M059J (cell line): ENCODE measurements at regions not wholly inside any gene's neighbourhood (a gene's known extent, or its start where the extent isn't known, plus 50 kb on each side); places are given as distances from the start of the nearest gene placed in this dataset.
A peak's percentile ranks its signal among the peaks of the same experiment; 100 is the strongest.

Experiments used
- DNase-seq: peaks from one replicate; pipeline ENCODE4 v3.0.0-alpha.2; 2012; ENCODE audit warnings: low read depth

DNA sequence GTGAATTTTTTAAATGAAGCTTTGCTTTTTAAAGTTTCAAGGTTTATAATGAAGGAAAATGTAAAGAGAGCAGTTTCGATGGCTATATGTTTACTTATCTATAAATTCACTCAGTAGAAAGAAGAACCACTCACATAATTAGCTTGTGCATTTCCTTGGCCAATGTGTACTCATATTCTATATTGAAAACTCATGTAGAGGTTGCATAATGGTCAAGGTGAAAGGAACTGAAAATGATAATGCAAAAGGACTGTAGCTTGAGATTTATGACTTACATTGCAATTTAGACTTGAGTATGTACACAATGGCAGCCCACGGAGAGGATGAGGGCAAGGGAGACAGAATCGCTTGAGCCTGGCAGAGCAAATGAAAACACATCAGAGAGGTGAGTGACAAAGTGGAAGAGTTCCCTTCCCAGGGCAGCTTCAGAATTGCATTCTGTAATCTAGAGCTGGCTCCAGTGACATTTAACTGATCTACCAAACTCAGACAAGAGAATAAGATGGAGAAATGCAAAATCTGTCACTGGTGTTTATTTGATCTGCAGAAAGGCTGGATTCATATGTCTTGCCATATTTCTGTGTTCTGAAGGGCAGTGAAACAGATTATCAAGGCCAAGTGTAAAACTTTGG lies 191.8 kb downstream of the TMEM200A start:
- DNase-seq, result no peak

DNA sequence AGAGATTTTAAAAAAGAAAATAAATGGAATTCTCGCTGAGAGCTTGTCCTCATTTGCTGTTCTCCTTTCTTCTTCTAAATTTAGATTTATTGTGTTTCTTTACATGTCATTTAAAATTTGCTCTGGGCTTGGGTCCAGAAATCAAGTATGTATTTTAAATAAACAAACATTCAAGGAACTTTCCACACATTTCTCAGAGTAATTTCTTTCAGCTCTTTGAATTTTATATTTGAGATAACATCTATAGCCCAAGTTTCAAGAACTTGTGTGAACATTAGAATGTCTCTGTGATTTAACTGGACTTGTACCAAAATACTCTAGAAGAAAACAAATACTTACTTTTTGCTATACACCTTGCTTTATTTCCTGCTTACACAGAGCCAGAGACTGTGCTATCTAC lies 192.3 kb downstream of the TMEM200A start:
- DNase-seq, result no peak

DNA sequence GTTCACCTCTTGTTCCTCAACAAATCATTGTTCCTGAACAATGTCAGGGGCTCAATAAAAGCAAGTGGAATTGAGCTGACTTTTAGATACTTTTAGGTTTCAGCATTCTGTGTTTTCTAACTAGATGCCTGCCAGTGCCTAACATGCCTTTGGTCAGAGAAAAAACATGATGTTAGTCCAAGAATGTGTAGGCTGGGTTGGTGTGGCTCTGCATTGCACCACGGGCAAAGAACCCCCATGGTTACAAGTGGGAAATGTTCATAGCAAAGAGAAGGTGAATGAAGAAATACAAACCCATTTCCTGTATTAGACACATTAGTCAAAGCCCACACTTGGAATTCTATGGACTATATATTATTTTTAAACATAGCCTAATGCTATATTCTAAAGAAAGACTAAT lies 193.3 kb downstream of the TMEM200A start:
- DNase-seq, result no peak

- DNase-seq, result peak; percentile 74
These were observed 194.4 kb downstream of the TMEM200A start for GRCh38 chr6:130560231-130560630.

DNA sequence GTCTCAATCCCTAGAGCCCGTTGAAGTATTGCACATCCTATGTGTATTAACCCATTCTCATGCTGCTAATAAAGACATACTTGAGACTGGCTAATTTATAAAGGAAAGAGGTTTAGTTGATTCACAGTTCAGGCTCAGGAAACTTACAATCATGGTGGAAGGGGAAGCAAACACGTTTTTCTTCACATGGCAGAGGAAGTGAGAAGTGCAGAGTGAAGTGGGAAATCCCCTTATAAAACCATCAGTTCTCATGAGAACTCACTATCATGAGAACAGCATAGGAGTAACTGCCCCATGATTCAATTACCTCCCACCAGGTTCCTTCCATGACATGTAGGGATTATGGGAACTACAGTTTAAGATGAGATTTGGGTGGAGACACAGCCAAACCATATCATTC lies 195.3 kb downstream of the TMEM200A start:
- DNase-seq, result peak; percentile 43

DNA sequence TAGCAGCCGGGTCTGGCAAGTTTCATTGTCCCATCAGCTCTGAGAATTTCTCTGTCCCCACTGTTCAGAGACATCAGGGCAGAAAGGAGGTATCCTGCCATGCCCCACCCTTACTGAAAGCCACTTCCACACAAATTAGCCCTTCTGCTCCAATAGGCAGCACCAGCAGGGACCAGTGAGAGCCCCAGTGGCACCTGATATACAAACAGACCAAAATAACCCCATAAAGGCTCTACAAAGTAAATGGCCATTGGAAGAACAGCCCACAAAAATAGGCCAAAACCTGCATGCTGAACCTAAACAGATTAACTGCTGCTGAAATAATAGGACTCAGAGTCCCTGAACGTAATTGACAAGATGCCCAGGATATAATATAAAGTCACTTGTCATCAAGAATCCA lies 199.9 kb downstream of the TMEM200A start:
- DNase-seq, result no peak

GRCh38 chr6:130574146-130574545 lies 208.3 kb downstream of the TMEM200A start:
- no peak for DNase-seq

DNA sequence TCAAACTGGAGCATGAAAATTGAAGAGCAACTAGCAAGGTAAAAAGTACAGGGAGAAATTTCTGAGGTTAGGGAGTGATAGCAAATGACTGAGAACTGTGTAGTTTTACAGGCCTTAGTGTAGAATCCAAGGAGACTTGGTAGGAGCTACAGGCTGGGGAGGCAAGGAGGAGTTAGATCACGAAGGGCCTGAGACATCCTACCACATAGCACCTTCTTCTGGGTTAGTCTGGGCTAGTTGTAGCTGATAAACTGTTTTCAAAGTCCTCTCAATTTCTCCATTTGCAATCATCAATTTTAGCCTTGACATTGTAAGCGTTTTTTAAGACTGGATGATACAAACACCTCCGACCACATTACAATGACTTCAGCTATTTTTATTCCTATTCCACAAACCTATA lies 209.7 kb downstream of the TMEM200A start:
- DNase-seq, result no peak

- DNase-seq, result no peak
These were observed 210.2 kb downstream of the TMEM200A start for GRCh38 chr6:130575971-130576370.

- DNase-seq, result no peak
These were observed 211.5 kb downstream of the TMEM200A start for GRCh38 chr6:130577178-130577919.

- no peak for DNase-seq
These were observed 212.9 kb downstream of the TMEM200A start for GRCh38 chr6:130578713-130579112.

DNA sequence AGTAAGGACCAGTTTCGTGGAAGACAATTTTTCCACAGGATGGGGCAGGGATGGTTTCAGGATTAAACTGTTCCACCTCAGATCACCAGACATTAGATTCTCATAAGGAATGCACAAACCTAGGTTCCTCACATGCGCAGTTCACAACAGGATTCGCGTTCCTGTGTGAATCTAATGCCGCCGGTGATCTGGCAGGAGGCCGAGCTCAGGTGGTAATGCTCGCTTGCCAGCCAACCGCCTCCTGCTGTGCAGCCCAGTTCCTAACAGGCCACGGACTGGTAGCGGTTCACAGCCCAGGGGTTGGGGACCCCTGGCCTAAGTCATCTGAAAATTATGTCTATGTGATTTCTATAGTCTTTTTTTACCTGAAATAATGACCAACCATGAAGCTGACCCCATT lies 217.5 kb downstream of the TMEM200A start:
- DNase-seq, result no peak

DNA sequence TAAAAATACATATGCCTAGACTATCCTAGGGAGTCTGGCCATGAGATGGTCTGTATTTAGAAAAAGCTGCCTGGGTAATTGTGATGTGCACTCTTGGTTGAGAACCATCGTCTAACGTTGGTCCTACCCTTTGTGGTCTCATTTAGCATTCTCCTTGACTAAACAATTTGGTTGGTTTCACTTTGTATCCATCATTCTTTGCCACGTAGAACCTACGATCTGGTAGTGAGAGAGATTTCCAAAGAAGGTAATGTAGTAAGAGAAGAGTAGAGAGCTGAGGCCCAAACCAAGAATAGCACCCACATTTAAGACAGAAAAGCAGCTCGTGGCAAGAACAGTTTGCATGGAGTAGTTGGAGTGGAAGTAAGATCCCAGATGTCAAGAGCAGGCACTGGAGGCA lies 219.8 kb downstream of the TMEM200A start:
- peak; percentile 76 for DNase-seq

- peak; percentile 93 for DNase-seq
These were observed 222.1 kb downstream of the TMEM200A start for GRCh38 chr6:130587778-130588520.

- no peak for DNase-seq
These were observed 227.4 kb downstream of the TMEM200A start for GRCh38 chr6:130593200-130593599.

GRCh38 chr6:130593948-130594347 lies 228.1 kb downstream of the TMEM200A start:
- DNase-seq, result no peak

GRCh38 chr6:130598021-130598989 lies 228.9 kb upstream of the SMLR1 start:
- peak; percentile 76 for DNase-seq

- peak; percentile 97 for DNase-seq
These were observed 226.3 kb upstream of the SMLR1 start for GRCh38 chr6:130600880-130601341.

GRCh38 chr6:130602151-130602770 lies 224.9 kb upstream of the SMLR1 start:
- DNase-seq, result peak; percentile 100

GRCh38 chr6:130603391-130603790 lies 223.8 kb upstream of the SMLR1 start:
- no peak for DNase-seq

DNA sequence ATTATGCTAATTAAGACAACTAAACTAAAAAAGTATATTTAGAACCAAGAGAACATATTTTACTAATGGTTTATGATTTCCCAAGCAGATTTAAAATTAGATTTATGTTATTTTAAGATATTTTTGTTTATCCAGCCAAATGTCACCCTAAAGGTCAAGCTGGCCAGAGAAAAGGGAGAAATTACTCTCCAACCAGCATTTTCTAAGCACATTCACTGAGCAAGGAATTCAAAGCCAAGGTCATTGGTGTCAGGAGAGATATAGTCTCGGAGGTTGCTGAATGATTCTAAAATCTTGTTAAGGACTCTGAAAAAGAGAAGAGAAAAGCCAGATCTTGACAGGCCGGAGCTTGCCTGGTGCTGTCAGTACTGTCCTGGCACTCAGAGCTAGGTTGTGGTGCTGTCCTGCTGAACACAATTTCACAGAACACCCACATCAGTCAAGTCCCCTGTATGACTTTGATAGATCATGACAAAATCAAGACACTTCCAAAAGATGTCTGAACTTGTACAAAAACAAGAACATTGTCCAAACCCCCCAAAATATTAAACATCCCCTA lies 222.3 kb upstream of the SMLR1 start:
- DNase-seq, result no peak
